K562 (cell line): ENCODE measurements at regions not wholly inside any gene's neighbourhood (a gene's known extent, or its start where the extent isn't known, plus 50 kb on each side); places are given as distances from the start of the nearest gene placed in this dataset.

Experiments
- CTCF ChIP-seq, 3 experiments: IDR thresholded peaks in 2 of 3; conservative IDR thresholded peaks in 1 of 3; 2 replicates each; pipeline ENCODE4 v1.5.1; 2011 to 2012; ENCODE audit warnings: low read length in 3 of 3, mild to moderate bottlenecking in 3 of 3, control low read depth in 2 of 3, improper control_type of control experiment in 1 of 3, inconsistent platforms in 1 of 3, low read depth in 1 of 3, mixed read lengths in 1 of 3, moderate library complexity in 1 of 3; ENCODE audit not compliant: insufficient read depth in 2 of 3
- REST ChIP-seq, 2 experiments: fragments of 450-650 bp; formaldehyde crosslinking in 1 of 2; IDR thresholded peaks; 2 replicates each; pipeline versions ENCODE4 v1.4.0 to v1.6.1; 2014 to 2020; ENCODE audit warnings: mild to moderate bottlenecking in 2 of 2, borderline replicate concordance in 1 of 2, low read depth in 1 of 2
- SMC3 ChIP-seq: conservative IDR thresholded peaks from 2 replicates; pipeline ENCODE4 v1.6.1; 2011; ENCODE audit warnings: low read depth, low read length, improper control_type of control experiment; ENCODE audit not compliant: insufficient read depth

- TF ChIP-seq REST (IDR thresholded peaks at IDR 0.05; ENCODE audit: borderline replicate concordance) (peak; percentile 38; the same call in 1 of the 2 replicates), REST (CRISPR knock-in tag; IDR thresholded peaks at IDR 0.05; ENCODE audit: low read depth) (no peak), SMC3 (peak; percentile 54), CTCF (IDR thresholded peaks at IDR 0.05 in 2 of 3, conservative IDR thresholded peaks at IDR 0.05 in 1 of 3; ENCODE audit: insufficient read depth in 2 of 3, low read depth in 1 of 3, low read length in 3 of 3) (peak; percentile 54 to 71 (median 64))
- TF ChIP-seq, all 486 proteins: peak for 5
These were observed 342.0 kb downstream of the SOX4 start (continued) for GRCh38 chr6:21935561-21936028.
